Ishikawa (cell line): ENCODE measurements at regions not wholly inside any gene's neighbourhood (a gene's known extent, or its start where the extent isn't known, plus 50 kb on each side); places are given as distances from the start of the nearest gene placed in this dataset.

Experiments
- CEBPB ChIP-seq: IDR thresholded peaks from 2 replicates; pipeline ENCODE4 v1.6.1; 2012
- CREB1 ChIP-seq: IDR thresholded peaks from 2 replicates; pipeline ENCODE4 v1.6.1; 2012; ENCODE audit warnings: low read depth
- EGR1 ChIP-seq: IDR thresholded peaks from 2 replicates; pipeline ENCODE4 v1.6.1; 2012
- EP300 ChIP-seq: IDR thresholded peaks from 2 replicates; pipeline ENCODE4 v1.6.1; 2012; ENCODE audit warnings: borderline replicate concordance
- FOXM1 ChIP-seq: IDR thresholded peaks from 2 replicates; pipeline ENCODE4 v1.6.1; 2012; ENCODE audit warnings: low read depth, borderline replicate concordance
- NFIC ChIP-seq: IDR thresholded peaks from 2 replicates; pipeline ENCODE4 v1.6.1; 2012
- RAD21 ChIP-seq: IDR thresholded peaks from 2 replicates; pipeline ENCODE4 v1.6.1; 2012; ENCODE audit warnings: low read depth
- TAF1 ChIP-seq: IDR thresholded peaks from 2 replicates; pipeline ENCODE4 v1.6.1; 2012; ENCODE audit warnings: low read depth, mild to moderate bottlenecking
- TCF12 ChIP-seq: IDR thresholded peaks from 2 replicates; pipeline ENCODE4 v1.6.1; 2012; ENCODE audit warnings: low read depth
- TEAD4 ChIP-seq: IDR thresholded peaks from 2 replicates; pipeline ENCODE4 v1.6.1; 2012
- YY1 ChIP-seq: IDR thresholded peaks from 2 replicates; pipeline ENCODE4 v1.6.1; 2012; ENCODE audit warnings: low read depth
- ZBTB7A ChIP-seq: IDR thresholded peaks from 2 replicates; pipeline ENCODE4 v1.6.1; 2012; ENCODE audit warnings: low read depth
- TF ChIP-seq, protein P1 (sequence below): IDR thresholded peaks from 2 replicates; pipeline ENCODE4 v1.6.1; 2012; ENCODE audit warnings: low read depth, mild to moderate bottlenecking
- TF ChIP-seq, protein P2 (sequence below): IDR thresholded peaks from 2 replicates; pipeline ENCODE4 v1.6.1; 2012
- TF ChIP-seq, protein P3 (sequence below): IDR thresholded peaks from 2 replicates; pipeline ENCODE4 v1.6.1; 2012

DNA sequence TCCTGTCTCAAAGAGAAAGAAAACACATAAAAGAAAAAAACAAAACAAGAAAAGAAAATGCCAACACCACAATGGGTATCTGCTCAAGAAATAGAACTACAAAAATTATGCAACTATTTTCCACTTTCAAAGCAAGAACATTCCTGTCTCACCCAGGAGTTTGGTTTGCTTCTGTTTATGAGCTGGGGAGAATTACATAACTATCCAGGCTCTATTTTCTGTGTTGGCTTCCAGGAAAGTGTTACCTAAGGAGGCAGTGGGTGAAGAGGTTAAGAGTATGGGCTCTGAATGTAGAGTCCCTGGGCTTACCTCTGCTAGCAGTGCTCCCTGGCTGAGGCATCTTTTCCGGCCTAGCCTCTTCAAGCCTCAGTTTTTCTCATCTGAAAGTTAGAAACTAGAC is 426.7 kb downstream of the MIAT start:
- TF ChIP-seq RAD21 (no peak), FOXM1 (no peak), ZBTB7A (no peak), NFIC (no peak), TEAD4 (no peak), EGR1 (no peak), YY1 (no peak)
- TF ChIP-seq, protein P1, sequence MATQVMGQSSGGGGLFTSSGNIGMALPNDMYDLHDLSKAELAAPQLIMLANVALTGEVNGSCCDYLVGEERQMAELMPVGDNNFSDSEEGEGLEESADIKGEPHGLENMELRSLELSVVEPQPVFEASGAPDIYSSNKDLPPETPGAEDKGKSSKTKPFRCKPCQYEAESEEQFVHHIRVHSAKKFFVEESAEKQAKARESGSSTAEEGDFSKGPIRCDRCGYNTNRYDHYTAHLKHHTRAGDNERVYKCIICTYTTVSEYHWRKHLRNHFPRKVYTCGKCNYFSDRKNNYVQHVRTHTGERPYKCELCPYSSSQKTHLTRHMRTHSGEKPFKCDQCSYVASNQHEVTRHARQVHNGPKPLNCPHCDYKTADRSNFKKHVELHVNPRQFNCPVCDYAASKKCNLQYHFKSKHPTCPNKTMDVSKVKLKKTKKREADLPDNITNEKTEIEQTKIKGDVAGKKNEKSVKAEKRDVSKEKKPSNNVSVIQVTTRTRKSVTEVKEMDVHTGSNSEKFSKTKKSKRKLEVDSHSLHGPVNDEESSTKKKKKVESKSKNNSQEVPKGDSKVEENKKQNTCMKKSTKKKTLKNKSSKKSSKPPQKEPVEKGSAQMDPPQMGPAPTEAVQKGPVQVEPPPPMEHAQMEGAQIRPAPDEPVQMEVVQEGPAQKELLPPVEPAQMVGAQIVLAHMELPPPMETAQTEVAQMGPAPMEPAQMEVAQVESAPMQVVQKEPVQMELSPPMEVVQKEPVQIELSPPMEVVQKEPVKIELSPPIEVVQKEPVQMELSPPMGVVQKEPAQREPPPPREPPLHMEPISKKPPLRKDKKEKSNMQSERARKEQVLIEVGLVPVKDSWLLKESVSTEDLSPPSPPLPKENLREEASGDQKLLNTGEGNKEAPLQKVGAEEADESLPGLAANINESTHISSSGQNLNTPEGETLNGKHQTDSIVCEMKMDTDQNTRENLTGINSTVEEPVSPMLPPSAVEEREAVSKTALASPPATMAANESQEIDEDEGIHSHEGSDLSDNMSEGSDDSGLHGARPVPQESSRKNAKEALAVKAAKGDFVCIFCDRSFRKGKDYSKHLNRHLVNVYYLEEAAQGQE: no peak

DNA sequence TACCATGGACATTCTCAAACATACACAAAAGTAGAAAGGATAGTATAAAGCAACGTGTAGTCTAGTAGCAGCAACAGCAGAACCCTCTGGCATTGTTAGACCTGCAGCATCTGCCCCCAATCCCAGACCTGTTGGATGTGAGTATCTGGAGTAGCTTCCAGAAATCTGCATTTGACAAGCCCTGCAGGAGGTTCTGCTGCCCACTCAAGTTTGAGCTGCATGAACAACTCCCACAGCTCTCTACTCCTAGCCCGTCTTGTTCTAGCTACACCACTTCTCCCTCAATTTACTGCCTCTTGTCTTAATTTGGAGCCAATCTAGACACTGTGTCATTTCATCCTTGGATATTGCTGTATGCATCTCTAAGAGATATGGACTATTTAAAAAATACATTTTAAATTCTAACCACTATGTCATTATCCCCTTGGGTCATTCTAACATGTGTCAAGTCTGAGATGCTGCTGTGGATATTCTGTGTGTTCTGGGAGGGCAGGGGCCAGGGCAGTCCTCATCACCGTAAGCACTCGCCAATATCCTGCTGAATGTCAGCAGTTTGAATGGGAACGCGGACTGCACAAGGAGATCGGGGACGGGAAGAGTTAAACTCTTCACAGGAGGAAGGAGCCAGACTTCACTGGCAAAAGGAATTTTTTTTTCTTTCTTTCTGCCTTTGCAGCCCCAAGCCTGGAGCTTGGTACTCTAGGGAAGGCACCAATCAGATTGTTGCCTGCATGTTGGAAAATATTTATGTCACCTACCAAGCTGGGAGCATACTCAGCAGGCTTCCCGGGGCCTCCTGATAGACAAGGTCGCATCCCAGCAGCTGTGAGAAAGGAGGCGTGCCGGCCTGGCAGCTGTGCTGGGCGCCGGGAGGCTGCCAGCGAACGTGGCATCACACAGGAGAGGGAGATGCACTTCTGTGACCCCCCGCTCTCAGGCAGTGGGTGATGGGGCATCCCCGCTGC is 429.0 kb downstream of the MIAT start:
- TF ChIP-seq ZBTB7A (no peak), CREB1 (no peak), EGR1 (no peak), YY1 (no peak), TCF12 (no peak), TEAD4 (no peak), NFIC (no peak), CEBPB (no peak), FOXM1 (no peak), RAD21 (no peak), TAF1 (no peak), EP300 (no peak)
- TF ChIP-seq, protein P2, sequence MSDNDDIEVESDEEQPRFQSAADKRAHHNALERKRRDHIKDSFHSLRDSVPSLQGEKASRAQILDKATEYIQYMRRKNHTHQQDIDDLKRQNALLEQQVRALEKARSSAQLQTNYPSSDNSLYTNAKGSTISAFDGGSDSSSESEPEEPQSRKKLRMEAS: no peak
- TF ChIP-seq, protein P3, sequence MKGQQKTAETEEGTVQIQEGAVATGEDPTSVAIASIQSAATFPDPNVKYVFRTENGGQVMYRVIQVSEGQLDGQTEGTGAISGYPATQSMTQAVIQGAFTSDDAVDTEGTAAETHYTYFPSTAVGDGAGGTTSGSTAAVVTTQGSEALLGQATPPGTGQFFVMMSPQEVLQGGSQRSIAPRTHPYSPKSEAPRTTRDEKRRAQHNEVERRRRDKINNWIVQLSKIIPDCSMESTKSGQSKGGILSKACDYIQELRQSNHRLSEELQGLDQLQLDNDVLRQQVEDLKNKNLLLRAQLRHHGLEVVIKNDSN: no peak
- TF ChIP-seq, protein P1: no peak

DNA sequence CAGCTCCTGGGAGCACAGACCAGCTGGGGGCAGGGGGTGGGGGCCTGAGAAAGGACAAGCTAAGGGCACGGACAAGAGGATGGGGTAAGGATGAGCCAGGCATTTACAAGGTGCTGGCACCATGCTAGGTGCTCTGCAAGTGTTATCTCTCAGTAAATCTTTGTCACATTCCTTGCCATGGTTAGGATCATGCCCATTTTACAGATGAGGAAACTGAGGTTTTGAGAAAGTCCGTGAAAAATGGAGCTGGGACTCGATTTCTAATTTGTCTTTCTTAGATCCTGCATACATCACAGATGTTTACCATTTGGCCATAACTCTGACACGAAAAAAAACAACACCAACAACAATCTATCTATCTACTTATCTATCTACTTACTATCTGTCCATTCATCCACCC is 429.7 kb downstream of the MIAT start:
- no peak for TF ChIP-seq FOXM1
- TF ChIP-seq NFIC: no peak
- TF ChIP-seq TCF12: no peak
- no peak for TF ChIP-seq ZBTB7A
- TF ChIP-seq RAD21: no peak
- TF ChIP-seq TAF1: no peak
- no peak for TF ChIP-seq EP300
- TF ChIP-seq, protein P2: no peak
- no peak for TF ChIP-seq YY1
- TF ChIP-seq CEBPB: no peak
- TF ChIP-seq CREB1: no peak
- TF ChIP-seq, protein P1: no peak
- TF ChIP-seq, protein P3: no peak
- TF ChIP-seq TEAD4: no peak
- no peak for TF ChIP-seq EGR1

DNA sequence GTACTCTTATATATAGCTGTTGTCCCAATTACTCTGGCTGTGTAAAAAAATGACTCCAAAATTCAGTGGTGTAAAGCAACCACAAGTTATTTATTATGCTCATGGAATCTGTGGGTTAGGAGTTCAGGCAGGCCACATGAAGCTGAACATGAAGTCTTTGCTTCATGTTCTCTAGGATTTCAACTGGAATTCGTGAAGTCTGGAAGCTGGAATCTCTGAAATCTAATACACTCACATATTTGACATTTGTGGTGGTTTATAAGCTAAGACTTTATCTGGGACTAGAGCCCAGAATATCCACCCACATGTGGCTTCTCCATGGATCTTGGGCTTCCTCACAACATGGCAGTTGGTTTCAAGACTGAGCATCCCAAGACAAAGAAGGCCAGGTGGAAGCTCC is 430.6 kb downstream of the MIAT start:
- TF ChIP-seq TAF1: no peak
- TF ChIP-seq, protein P3: no peak
- TF ChIP-seq, protein P1: no peak
- TF ChIP-seq ZBTB7A: no peak
- TF ChIP-seq, protein P2: no peak
- TF ChIP-seq EP300: no peak
- TF ChIP-seq TCF12: no peak
- TF ChIP-seq EGR1: no peak
- TF ChIP-seq RAD21: no peak
- TF ChIP-seq CEBPB: no peak
- TF ChIP-seq YY1: no peak
- TF ChIP-seq FOXM1: no peak
